CD4-positive, alpha-beta T cell treated with Interleukin-4 for 4 hours (primary cell): ENCODE measurements at regions not wholly inside any gene's neighbourhood (a gene's known extent, or its start where the extent isn't known, plus 50 kb on each side); places are given as distances from the start of the nearest gene placed in this dataset.

Experiments
- DNase-seq: peaks from one replicate; pipeline ENCODE4 v3.0.0-alpha.2; 2020

- no peak for DNase-seq
Measured at GRCh38 chr3:176931991-176932390, 265.3 kb downstream of the TBL1XR1 start.

- no peak for DNase-seq
Measured at GRCh38 chr3:176930942-176931341, 266.3 kb downstream of the TBL1XR1 start.

- no peak for DNase-seq
Measured at GRCh38 chr3:176928582-176928931, 268.7 kb downstream of the TBL1XR1 start.

- DNase-seq: no peak
Measured at GRCh38 chr3:176927706-176928581, 269.3 kb downstream of the TBL1XR1 start.

- DNase-seq: no peak
Measured at GRCh38 chr3:176927280-176927679, 270.0 kb downstream of the TBL1XR1 start.

- DNase-seq: no peak
Measured at GRCh38 chr3:176926688-176927087, 270.6 kb downstream of the TBL1XR1 start.

GRCh38 chr3:176926034-176926433 is 271.2 kb downstream of the TBL1XR1 start:
- DNase-seq: no peak

GRCh38 chr3:176920766-176921160 is 276.5 kb downstream of the TBL1XR1 start:
- DNase-seq: no peak

- DNase-seq: no peak
Measured at GRCh38 chr3:176919836-176920765, 277.2 kb downstream of the TBL1XR1 start.

- DNase-seq: no peak
Measured at GRCh38 chr3:176916777-176917176, 280.5 kb downstream of the TBL1XR1 start.

- no peak for DNase-seq
Measured at GRCh38 chr3:176914764-176915163, 282.5 kb downstream of the TBL1XR1 start.

GRCh38 chr3:176911579-176911978 is 285.7 kb downstream of the TBL1XR1 start:
- DNase-seq: no peak

GRCh38 chr3:176909044-176909443 is 288.2 kb downstream of the TBL1XR1 start:
- no peak for DNase-seq

GRCh38 chr3:176906046-176906905 is 291.0 kb downstream of the TBL1XR1 start:
- DNase-seq: no peak

GRCh38 chr3:176905331-176905730 is 292.0 kb downstream of the TBL1XR1 start:
- no peak for DNase-seq

GRCh38 chr3:176904506-176904905 is 292.8 kb downstream of the TBL1XR1 start:
- DNase-seq: no peak

- DNase-seq: no peak
Measured at GRCh38 chr3:176896640-176897039, 300.6 kb downstream of the TBL1XR1 start.

- no peak for DNase-seq
Measured at GRCh38 chr3:176896165-176896564, 301.1 kb downstream of the TBL1XR1 start.

- no peak for DNase-seq
Measured at GRCh38 chr3:176879710-176880109, 317.6 kb downstream of the TBL1XR1 start.

GRCh38 chr3:176873261-176873660 is 324.0 kb downstream of the TBL1XR1 start:
- DNase-seq: no peak

- DNase-seq: peak; percentile 56
Measured at GRCh38 chr3:176872771-176873209, 324.5 kb downstream of the TBL1XR1 start.

- DNase-seq: no peak
Measured at GRCh38 chr3:176870451-176870850, 326.8 kb downstream of the TBL1XR1 start.
